ENCODE measurements at regions not wholly inside any gene's neighbourhood (a gene's known extent, or its start where the extent isn't known, plus 50 kb on each side); places are given as distances from the start of the nearest gene placed in this dataset.

GRCh38 chr11:69545976-69546617, 64.6 kb downstream of the LINC01488 start:
- Mint-ChIP-seq H3K27me3 (peaks cover 20 to 30% of the 10 kb centered on the region in 2 donors), H3K9me3 (peaks cover 8 to 9% of the 10 kb centered on the region in 2 donors), H3K4me3 (no peak overlapping the region), H3K27ac (peak overlapping the region; percentile 59), H3K4me1 (peaks cover 20 to 31% of the 10 kb centered on the region in 2 donors), H3K36me3 (peaks cover 2 to 3% of the 10 kb centered on the region in 2 donors)
- DNase-seq (no peak), ATAC-seq (replicated peaks) (no peak)

GRCh38 chr11:69546735-69547370, 65.4 kb downstream of the LINC01488 start:
- ATAC-seq (replicated peaks) (peak; percentile 93 to 98), DNase-seq (peak; percentile 36)
- H3K9me3 Mint-ChIP-seq: peaks cover 10 to 12% of the 10 kb centered on the region in 2 donors
- H3K4me3 Mint-ChIP-seq: peak overlapping the region; percentile 29 to 44
- H3K27ac Mint-ChIP-seq: no peak overlapping the region
- peaks cover 18 to 30% of the 10 kb centered on the region in 2 donors for H3K4me1 Mint-ChIP-seq
- peaks cover 2 to 6% of the 10 kb centered on the region in 2 donors for H3K36me3 Mint-ChIP-seq
- peaks cover 20 to 30% of the 10 kb centered on the region in 2 donors for H3K27me3 Mint-ChIP-seq

DNA sequence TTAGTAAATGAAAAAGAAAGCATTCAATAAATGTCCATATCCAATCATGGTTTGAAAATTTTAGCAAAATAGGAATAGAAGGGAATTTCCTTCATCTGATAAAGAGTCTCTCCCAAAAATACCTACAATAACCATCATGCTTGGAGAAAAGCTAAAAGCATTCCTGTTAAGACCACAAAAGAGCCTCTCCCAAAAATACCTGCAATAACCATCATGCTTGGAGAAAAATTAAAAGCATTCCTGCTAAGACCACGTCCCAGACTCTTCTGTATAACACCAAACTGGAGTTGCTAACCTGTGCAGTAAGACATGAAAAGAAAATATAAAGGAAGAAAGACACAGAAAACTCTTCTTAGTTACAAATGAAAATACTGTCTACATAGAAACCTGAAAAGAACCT, 69.4 kb downstream of the LINC01488 start:
- Mint-ChIP-seq H3K4me3 (no peak overlapping the region), H3K27ac (no peak overlapping the region), H3K4me1 (peaks cover 13 to 24% of the 10 kb centered on the region in 2 donors), H3K27me3 (peaks cover 5% of the 10 kb centered on the region in 2 donors), H3K9me3 (peaks cover 15 to 16% of the 10 kb centered on the region in 2 donors), H3K36me3 (peaks cover 2 to 11% of the 10 kb centered on the region in 2 donors)
- DNase-seq: no peak
- no peak for ATAC-seq (replicated peaks)

GRCh38 chr11:69551963-69552362, 70.5 kb downstream of the LINC01488 start:
- Mint-ChIP-seq H3K4me1 (peaks cover 3 to 13% of the 10 kb centered on the region in 2 donors), H3K27me3 (peaks cover 2 to 5% of the 10 kb centered on the region in 2 donors), H3K9me3 (peaks cover 15 to 16% of the 10 kb centered on the region in 2 donors), H3K36me3 (peaks cover 2 to 11% of the 10 kb centered on the region in 2 donors), H3K27ac (no peak overlapping the region), H3K4me3 (no peak overlapping the region)
- ATAC-seq (replicated peaks) (no peak), DNase-seq (no peak)

GRCh38 chr11:69552951-69553350, 71.5 kb downstream of the LINC01488 start:
- no peak for DNase-seq
- H3K9me3 Mint-ChIP-seq: peaks cover 15 to 16% of the 10 kb centered on the region in 2 donors
- H3K4me1 Mint-ChIP-seq: peaks cover 0 to 3% of the 10 kb centered on the region in 2 donors
- peaks cover 5% of the 10 kb centered on the region in 2 donors for H3K27me3 Mint-ChIP-seq
- H3K36me3 Mint-ChIP-seq: peaks cover 2 to 11% of the 10 kb centered on the region in 2 donors
- ATAC-seq (replicated peaks): no peak
- H3K27ac Mint-ChIP-seq: peak overlapping the region; percentile 9
- H3K4me3 Mint-ChIP-seq: no peak overlapping the region

DNA sequence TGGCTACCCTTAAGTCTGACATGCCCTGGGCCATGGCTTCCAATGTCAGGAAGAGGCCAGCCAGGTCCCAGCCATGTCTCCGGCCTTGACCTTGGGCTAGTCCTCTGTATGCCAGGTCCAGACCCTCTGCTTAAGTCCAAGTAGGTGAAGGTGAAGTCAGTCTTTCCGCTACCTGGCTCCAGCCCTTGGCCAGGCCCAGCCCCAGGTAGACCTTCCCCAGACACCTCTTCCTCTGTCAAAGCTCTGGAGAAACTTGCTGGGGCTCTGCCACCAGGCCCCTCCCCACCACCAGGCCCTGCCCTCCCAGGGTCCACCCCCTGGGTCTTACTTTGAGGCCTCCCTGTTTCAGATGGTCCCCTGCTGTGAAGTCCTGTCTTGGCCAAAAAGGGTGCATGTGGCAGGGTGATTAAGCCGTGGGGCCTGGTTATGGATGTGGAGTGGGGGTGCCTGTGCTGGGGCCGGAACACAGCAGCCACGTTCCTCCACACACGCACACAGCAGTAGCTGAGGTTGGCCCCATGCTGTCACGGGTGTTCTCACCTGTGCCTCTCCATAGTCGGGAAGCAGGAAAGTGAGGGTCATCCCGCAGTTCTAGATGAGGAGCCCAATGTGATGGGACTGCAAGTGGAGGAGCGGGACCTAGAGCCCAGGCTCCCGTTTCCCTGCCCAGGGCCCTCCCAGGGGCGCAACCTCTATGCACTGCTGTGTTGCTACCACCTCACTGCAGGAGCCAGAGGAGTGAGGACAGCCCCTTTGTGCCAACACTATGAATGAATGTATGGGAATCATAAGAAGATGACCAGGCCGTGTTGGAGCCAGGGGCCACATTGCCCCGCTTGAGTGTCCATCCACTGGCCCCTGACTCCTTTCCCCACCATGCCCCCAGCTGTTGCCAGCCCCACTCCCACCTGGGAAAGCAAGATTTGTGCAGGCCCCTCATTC, 72.2 kb downstream of the LINC01488 start:
- DNase-seq: no peak
- H3K4me1 Mint-ChIP-seq: no peaks in the 10 kb centered on the region
- H3K27ac Mint-ChIP-seq: no peak overlapping the region
- peaks cover 15 to 16% of the 10 kb centered on the region in 2 donors for H3K9me3 Mint-ChIP-seq
- ATAC-seq (replicated peaks): no peak
- peaks cover 5% of the 10 kb centered on the region in 2 donors for H3K27me3 Mint-ChIP-seq
- peaks cover 2 to 11% of the 10 kb centered on the region in 2 donors for H3K36me3 Mint-ChIP-seq
- no peak overlapping the region for H3K4me3 Mint-ChIP-seq

DNA sequence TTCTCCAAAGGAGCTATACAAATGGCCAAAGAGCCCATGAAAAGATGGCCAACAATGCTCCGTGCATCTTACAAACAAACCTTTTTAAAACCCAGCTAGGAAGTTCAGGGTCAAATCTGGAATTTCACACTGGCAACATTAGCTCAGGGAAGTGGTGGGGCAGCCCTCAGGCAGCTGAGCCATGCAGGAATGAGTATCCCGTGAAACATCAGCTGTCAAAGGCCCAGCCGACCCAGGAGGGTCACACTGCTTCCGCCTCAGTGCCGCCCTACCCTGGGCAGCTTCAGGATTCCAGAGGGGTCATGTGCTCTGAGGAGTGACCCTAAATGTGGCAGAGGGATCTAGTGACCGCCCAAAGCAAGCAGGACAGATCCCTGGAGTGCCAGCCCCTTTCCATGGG, 73.4 kb downstream of the LINC01488 start:
- Mint-ChIP-seq H3K4me1 (no peaks in the 10 kb centered on the region), H3K9me3 (peaks cover 8 to 12% of the 10 kb centered on the region in 2 donors), H3K4me3 (no peak overlapping the region), H3K27me3 (peaks cover 0 to 5% of the 10 kb centered on the region in 2 donors), H3K36me3 (peaks cover 0 to 11% of the 10 kb centered on the region in 2 donors), H3K27ac (no peak overlapping the region)
- DNase-seq (no peak), ATAC-seq (replicated peaks) (no peak)

GRCh38 chr11:69557266-69557665, 75.8 kb downstream of the LINC01488 start:
- no peaks in the 10 kb centered on the region for H3K4me1 Mint-ChIP-seq
- peaks cover under 1% of the 10 kb centered on the region in 2 donors for H3K9me3 Mint-ChIP-seq
- H3K27me3 Mint-ChIP-seq: peaks cover 8 to 10% of the 10 kb centered on the region in 2 donors
- ATAC-seq (replicated peaks) (no peak), DNase-seq (no peak)
- peaks cover 0 to 1% of the 10 kb centered on the region in 2 donors for H3K36me3 Mint-ChIP-seq
- H3K27ac Mint-ChIP-seq: no peak overlapping the region
- no peak overlapping the region for H3K4me3 Mint-ChIP-seq

GRCh38 chr11:69558519-69558941, 77.1 kb downstream of the LINC01488 start:
- no peak overlapping the region for H3K4me3 Mint-ChIP-seq
- peaks cover 8 to 10% of the 10 kb centered on the region in 2 donors for H3K27me3 Mint-ChIP-seq
- DNase-seq (no peak), ATAC-seq (replicated peaks) (no peak)
- no peak overlapping the region for H3K27ac Mint-ChIP-seq
- no peaks in the 10 kb centered on the region for H3K4me1 Mint-ChIP-seq
- peaks cover 0 to 5% of the 10 kb centered on the region in 2 donors for H3K36me3 Mint-ChIP-seq
- peaks cover 0 to 1% of the 10 kb centered on the region in 2 donors for H3K9me3 Mint-ChIP-seq

GRCh38 chr11:69559181-69559580, 77.7 kb downstream of the LINC01488 start:
- no peak for ATAC-seq (replicated peaks)
- H3K4me1 Mint-ChIP-seq: no peaks in the 10 kb centered on the region
- DNase-seq: no peak
- H3K27me3 Mint-ChIP-seq: peaks cover 8 to 12% of the 10 kb centered on the region in 2 donors
- H3K9me3 Mint-ChIP-seq: peaks cover 0 to 1% of the 10 kb centered on the region in 2 donors
- no peak overlapping the region for H3K4me3 Mint-ChIP-seq
- peaks cover 0 to 5% of the 10 kb centered on the region in 2 donors for H3K36me3 Mint-ChIP-seq
- H3K27ac Mint-ChIP-seq: no peak overlapping the region

GRCh38 chr11:69560141-69560790, 78.8 kb downstream of the LINC01488 start:
- DNase-seq (no peak), ATAC-seq (replicated peaks) (no peak)
- peaks cover 8 to 14% of the 10 kb centered on the region in 2 donors for H3K27me3 Mint-ChIP-seq
- H3K9me3 Mint-ChIP-seq: peaks cover 0 to 1% of the 10 kb centered on the region in 2 donors
- H3K4me1 Mint-ChIP-seq: no peaks in the 10 kb centered on the region
- no peak overlapping the region for H3K27ac Mint-ChIP-seq
- H3K4me3 Mint-ChIP-seq: no peak overlapping the region
- peaks cover 0 to 5% of the 10 kb centered on the region in 2 donors for H3K36me3 Mint-ChIP-seq

DNA sequence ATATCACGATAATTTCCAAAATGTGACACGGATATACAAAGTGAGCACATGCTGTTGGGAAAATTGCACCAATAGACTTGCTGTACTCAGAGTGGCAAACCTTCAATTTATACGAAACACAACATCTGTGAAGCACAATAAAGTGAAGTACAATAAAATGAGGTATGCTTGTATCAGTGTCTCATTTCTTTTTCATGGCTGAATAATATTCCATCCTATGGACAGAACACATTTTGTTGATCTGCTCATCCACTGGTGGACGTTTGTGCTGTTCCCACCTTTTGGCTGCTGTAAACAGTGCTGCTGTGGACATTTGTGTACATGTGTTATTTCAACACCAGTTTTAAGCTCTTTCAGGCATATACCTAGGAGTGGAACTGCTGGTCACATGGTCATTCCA, 78.7 kb upstream of the CCND1 start:
- Mint-ChIP-seq H3K4me1 (no peaks in the 10 kb centered on the region), H3K27me3 (peaks cover 8 to 9% of the 10 kb centered on the region in 2 donors), H3K9me3 (peaks cover 0 to 6% of the 10 kb centered on the region in 2 donors), H3K4me3 (no peak overlapping the region), H3K27ac (no peak overlapping the region), H3K36me3 (peaks cover 0 to 5% of the 10 kb centered on the region in 2 donors)
- DNase-seq (no peak), ATAC-seq (replicated peaks) (no peak)

DNA sequence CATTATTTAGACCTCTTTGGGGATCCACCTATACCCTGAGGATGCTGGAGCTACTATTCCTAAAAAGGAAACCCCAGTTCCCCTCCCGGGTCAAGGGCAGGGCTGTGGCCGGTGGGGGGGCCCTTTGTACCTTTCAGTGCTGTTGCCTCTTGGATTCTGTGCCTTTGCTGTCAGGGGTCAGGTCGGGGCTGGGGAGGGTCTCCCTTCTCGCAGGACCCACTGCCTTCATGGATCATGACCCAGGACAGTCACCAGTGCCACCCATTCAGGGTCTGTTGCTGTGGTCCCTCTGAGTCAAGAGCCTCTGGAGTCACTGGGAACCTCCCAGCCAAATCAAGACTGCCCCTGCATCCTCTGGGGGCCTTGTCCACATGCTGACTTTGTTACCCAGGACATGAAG, 78.1 kb upstream of the CCND1 start:
- Mint-ChIP-seq H3K27ac (no peak overlapping the region), H3K9me3 (peaks cover 0 to 6% of the 10 kb centered on the region in 2 donors), H3K4me3 (no peak overlapping the region), H3K27me3 (peaks cover 8 to 9% of the 10 kb centered on the region in 2 donors), H3K36me3 (peaks cover 0 to 5% of the 10 kb centered on the region in 2 donors), H3K4me1 (no peaks in the 10 kb centered on the region)
- no peak for DNase-seq
- no peak for ATAC-seq (replicated peaks)
